ENCODE measurements at regions not wholly inside any gene's neighbourhood (a gene's known extent, or its start where the extent isn't known, plus 50 kb on each side); places are given as distances from the start of the nearest gene placed in this dataset.

GRCh38 chr4:182179105-182179504 is 64.1 kb upstream of the TENM3 start:
- H3K79me2 ChIP-seq (ENCODE audit: insufficient read depth, low read length) = no peaks in the 10 kb centered on the region
- H3K36me3 Mint-ChIP-seq = no peaks in the 10 kb centered on the region
- no peak overlapping the region for H2AFZ ChIP-seq (ENCODE audit: insufficient read depth, low read depth, low read length, poor library complexity, severe bottlenecking)
- H3K4me2 ChIP-seq (replicated peaks; ENCODE audit: extremely low read depth, low read length, poor library complexity, severe bottlenecking) = no peak overlapping the region
- H3K9me3 Mint-ChIP-seq = peaks cover 0 to 2% (median 0%) of the 10 kb centered on the region in 7 donors
- H3K4me1 ChIP-seq (ENCODE audit: control insufficient read depth in 1 of 2, insufficient read depth in 2 of 2, low read length in 2 of 2) = no peaks in the 10 kb centered on the region
- no peaks in the 10 kb centered on the region for H3K4me1 Mint-ChIP-seq
- WGBS (ENCODE audit: insufficient coverage) = no CpG with 5 or more reads among the region's 1 CpG
- H3K27me3 Mint-ChIP-seq (ENCODE audit: low read depth in 3 of 3) = no peaks in the 10 kb centered on the region
- TF ChIP-seq, protein P1, sequence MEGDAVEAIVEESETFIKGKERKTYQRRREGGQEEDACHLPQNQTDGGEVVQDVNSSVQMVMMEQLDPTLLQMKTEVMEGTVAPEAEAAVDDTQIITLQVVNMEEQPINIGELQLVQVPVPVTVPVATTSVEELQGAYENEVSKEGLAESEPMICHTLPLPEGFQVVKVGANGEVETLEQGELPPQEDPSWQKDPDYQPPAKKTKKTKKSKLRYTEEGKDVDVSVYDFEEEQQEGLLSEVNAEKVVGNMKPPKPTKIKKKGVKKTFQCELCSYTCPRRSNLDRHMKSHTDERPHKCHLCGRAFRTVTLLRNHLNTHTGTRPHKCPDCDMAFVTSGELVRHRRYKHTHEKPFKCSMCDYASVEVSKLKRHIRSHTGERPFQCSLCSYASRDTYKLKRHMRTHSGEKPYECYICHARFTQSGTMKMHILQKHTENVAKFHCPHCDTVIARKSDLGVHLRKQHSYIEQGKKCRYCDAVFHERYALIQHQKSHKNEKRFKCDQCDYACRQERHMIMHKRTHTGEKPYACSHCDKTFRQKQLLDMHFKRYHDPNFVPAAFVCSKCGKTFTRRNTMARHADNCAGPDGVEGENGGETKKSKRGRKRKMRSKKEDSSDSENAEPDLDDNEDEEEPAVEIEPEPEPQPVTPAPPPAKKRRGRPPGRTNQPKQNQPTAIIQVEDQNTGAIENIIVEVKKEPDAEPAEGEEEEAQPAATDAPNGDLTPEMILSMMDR (IDR thresholded peaks at IDR 0.05) = no peak
- H3K27ac Mint-ChIP-seq = no peak overlapping the region
- no peaks in the 10 kb centered on the region for H3K36me3 ChIP-seq (replicated peaks in 1 of 2; ENCODE audit: control insufficient read depth in 1 of 2, insufficient read depth in 2 of 2, low read length in 2 of 2)
- no peak overlapping the region for H3K27ac ChIP-seq (ENCODE audit: low read depth in 1 of 2, low read length in 2 of 2)
- no peak overlapping the region for H3K4me3 Mint-ChIP-seq
- intact Hi-C loops (cut with micrococcal nuclease) = no loop called here
- no peak overlapping the region for H3K4me3 ChIP-seq (replicated peaks in 1 of 3; ENCODE audit: low read depth in 2 of 3, low read length in 3 of 3)
- H3K9ac ChIP-seq (ENCODE audit: insufficient read depth, low read length, poor library complexity, severe bottlenecking) = no peak overlapping the region
- DNase-seq = no peak
- no peaks in the 10 kb centered on the region for H4K20me1 ChIP-seq (ENCODE audit: insufficient read depth, low read length)
- H3K9me3 ChIP-seq (replicated peaks in 1 of 2; ENCODE audit: control insufficient read depth in 1 of 2, insufficient read depth in 1 of 2, low read length in 2 of 2) = no peaks in the 10 kb centered on the region
- no peaks in the 10 kb centered on the region for H3K27me3 ChIP-seq (ENCODE audit: control insufficient read depth in 2 of 2, insufficient read depth in 2 of 2, low read length in 2 of 2)

DNA sequence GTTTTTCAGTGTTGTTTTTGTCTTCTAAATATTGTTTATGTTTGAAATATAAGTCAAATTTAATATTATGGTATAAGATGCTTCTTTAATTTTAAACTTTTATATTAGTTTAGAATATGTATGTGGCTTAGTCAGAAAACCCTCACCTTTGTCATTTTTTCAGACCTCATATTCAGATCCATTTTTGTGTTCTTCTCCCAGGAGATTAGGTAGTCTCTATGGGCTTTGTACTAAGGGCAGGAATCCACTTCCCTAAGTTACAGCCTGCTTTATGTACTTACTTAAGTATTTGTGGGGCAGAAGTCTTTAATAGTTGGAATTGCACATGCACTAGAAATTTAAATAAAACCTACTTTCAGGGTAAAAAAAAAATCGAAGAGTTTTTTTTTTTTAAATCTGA is 63.5 kb upstream of the TENM3 start:
- Histone ChIP-seq H4K20me1 (ENCODE audit: insufficient read depth, low read length) (no peaks in the 10 kb centered on the region), H3K27ac (ENCODE audit: low read depth in 1 of 2, low read length in 2 of 2) (no peak overlapping the region), H3K9ac (ENCODE audit: insufficient read depth, low read length, poor library complexity, severe bottlenecking) (no peak overlapping the region), H3K4me3 (replicated peaks in 1 of 3; ENCODE audit: low read depth in 2 of 3, low read length in 3 of 3) (no peak overlapping the region), H3K36me3 (replicated peaks in 1 of 2; ENCODE audit: control insufficient read depth in 1 of 2, insufficient read depth in 2 of 2, low read length in 2 of 2) (no peaks in the 10 kb centered on the region), H3K4me2 (replicated peaks; ENCODE audit: extremely low read depth, low read length, poor library complexity, severe bottlenecking) (no peak overlapping the region), H2AFZ (ENCODE audit: insufficient read depth, low read depth, low read length, poor library complexity, severe bottlenecking) (no peak overlapping the region), H3K4me1 (ENCODE audit: control insufficient read depth in 1 of 2, insufficient read depth in 2 of 2, low read length in 2 of 2) (no peaks in the 10 kb centered on the region), H3K79me2 (ENCODE audit: insufficient read depth, low read length) (no peaks in the 10 kb centered on the region), H3K27me3 (ENCODE audit: control insufficient read depth in 2 of 2, insufficient read depth in 2 of 2, low read length in 2 of 2) (no peaks in the 10 kb centered on the region), H3K9me3 (replicated peaks in 1 of 2; ENCODE audit: control insufficient read depth in 1 of 2, insufficient read depth in 1 of 2, low read length in 2 of 2) (no peaks in the 10 kb centered on the region)
- WGBS (ENCODE audit: insufficient coverage) = no CpG with 5 or more reads among the region's 1 CpG
- Mint-ChIP-seq H3K9me3 (peaks cover 0 to 3% (median 0%) of the 10 kb centered on the region in 7 donors), H3K27me3 (ENCODE audit: low read depth in 3 of 3) (no peaks in the 10 kb centered on the region), H3K4me1 (no peaks in the 10 kb centered on the region), H3K4me3 (no peak overlapping the region), H3K27ac (no peak overlapping the region), H3K36me3 (no peaks in the 10 kb centered on the region)
- no peak for DNase-seq
- intact Hi-C loops (cut with micrococcal nuclease) = no loop called here
- TF ChIP-seq, protein P1 (IDR thresholded peaks at IDR 0.05) = no peak

Data from CD14-positive monocyte (primary cell).